ENCODE measurements at regions not wholly inside any gene's neighbourhood (a gene's known extent, or its start where the extent isn't known, plus 50 kb on each side); places are given as distances from the start of the nearest gene placed in this dataset.

- TF ChIP-seq SPI1 (IDR thresholded peaks at IDR 0.05; ENCODE audit: low read depth, low read length) = no peak
- no peak for TF ChIP-seq POLR2A (IDR thresholded peaks at IDR 0.05; ENCODE audit: low read depth, low read length)
- TF ChIP-seq TAF1 (IDR thresholded peaks at IDR 0.05; ENCODE audit: low read depth, low read length) = no peak
Observed at GRCh38 chr6:1082285-1082935, 229.5 kb upstream of the FOXQ1 start.
